T-cell (primary cell): ENCODE measurements at regions not wholly inside any gene's neighbourhood (a gene's known extent, or its start where the extent isn't known, plus 50 kb on each side); places are given as distances from the start of the nearest gene placed in this dataset.
A peak's percentile ranks its signal among the peaks of the same experiment; 100 is the strongest.
"Not testable (repeated sequence)": the region's sequence is repeated elsewhere in the genome, so short reads cannot be mapped to it uniquely, and the experiment has no call there.

Source experiments
- ATAC-seq, 4 experiments: fragments of 200-7000 bp in 3 of 4; fragments of 150-1000 bp in 1 of 4; cut with Tn5 transposase; replicated peaks in 1 of 4; 1 replicate in 3 of 4; 2 replicates in 1 of 4; pipeline ENCODE4 v1.10.0; 2021; ENCODE audit warnings: moderate library complexity in 3 of 4, mild to moderate bottlenecking in 2 of 4, moderate number of reproducible peaks in 1 of 4
- CTCF ChIA-PET, 2 donors: fragments of 300-600 bp; sonication (Branson Sonifier 250); formaldehyde crosslinking; loops; one replicate each; lab custom pipeline; 2022; ENCODE audit warnings: antibody characterized with exemption in 2 of 2; lab: Charles Lee
- POLR2A ChIA-PET, 2 donors: fragments of 300-600 bp; sonication (Branson Sonifier 250); formaldehyde crosslinking; loops; one replicate each; lab custom pipeline; 2022; ENCODE audit warnings: antibody characterized with exemption in 2 of 2; lab: Charles Lee
- DNase-seq, 35 experiments: peaks; one replicate each; pipeline versions ENCODE4 v3.0.0 to v3.0.0-alpha.2; 2013 to 2023
- H3K27ac ChIP-seq: one replicate; pipeline ENCODE4 v1.5.1; 2013; ENCODE audit warnings: low read length
- H3K27me3 ChIP-seq, 2 experiments: replicated peaks in 1 of 2; 1 replicate in 1 of 2; 2 replicates in 1 of 2; pipeline versions ENCODE4 v1.6.1 to v1.7.0; 2013; ENCODE audit warnings: low read length in 1 of 2, mixed read lengths in 1 of 2; ENCODE audit not compliant: control insufficient read depth in 2 of 2, insufficient read depth in 2 of 2; ENCODE audit errors: extremely low read depth in 1 of 2
- H3K36me3 ChIP-seq, 2 donors: 1 replicate in 1 of 2; 2 replicates in 1 of 2; pipeline versions ENCODE4 v1.6.1 to v1.7.0; 2013; ENCODE audit warnings: low read length in 1 of 2; ENCODE audit not compliant: control insufficient read depth in 2 of 2, insufficient read depth in 1 of 2; ENCODE audit errors: extremely low read depth in 1 of 2
- H3K4me1 ChIP-seq, 2 experiments: 1 replicate in 1 of 2; 2 replicates in 1 of 2; pipeline versions ENCODE4 v1.6.1 to v1.7.0; 2013; ENCODE audit warnings: low read length in 2 of 2, mixed read lengths in 1 of 2; ENCODE audit not compliant: insufficient read depth in 2 of 2, control insufficient read depth in 1 of 2; ENCODE audit errors: extremely low read depth in 1 of 2
- H3K4me3 ChIP-seq, 2 donors: 1 replicate in 1 of 2; 2 replicates in 1 of 2; pipeline versions ENCODE4 v1.5.1 to v1.7.0; 2013; ENCODE audit warnings: mild to moderate bottlenecking in 2 of 2, low read length in 1 of 2, moderate library complexity in 1 of 2; ENCODE audit not compliant: control insufficient read depth in 1 of 2; ENCODE audit errors: extremely low read depth in 1 of 2
- H3K9me3 ChIP-seq: 2 replicates; pipeline ENCODE4 v1.7.0; 2013
- H3K27ac Mint-ChIP-seq, 2 donors: one replicate each; pipeline ENCODE4 v1.8.0; 2020 to 2021; ENCODE audit warnings: mild to moderate bottlenecking in 2 of 2, mixed read lengths in 2 of 2
- H3K27me3 Mint-ChIP-seq, 2 donors: one replicate each; pipeline ENCODE4 v1.8.0; 2021 to 2022; ENCODE audit warnings: mixed read lengths in 2 of 2
- H3K36me3 Mint-ChIP-seq: one replicate; pipeline ENCODE4 v1.8.0; 2021; ENCODE audit warnings: mixed read lengths
- H3K4me1 Mint-ChIP-seq, 3 donors: one replicate each; pipeline ENCODE4 v1.8.0; 2020 to 2022; ENCODE audit warnings: mixed read lengths in 3 of 3, mild to moderate bottlenecking in 1 of 3
- H3K4me3 Mint-ChIP-seq, 3 donors: one replicate each; pipeline ENCODE4 v1.8.0; 2020 to 2022; ENCODE audit warnings: mild to moderate bottlenecking in 3 of 3, mixed read lengths in 3 of 3, moderate library complexity in 3 of 3
- H3K9me3 Mint-ChIP-seq, 3 donors: one replicate each; pipeline ENCODE4 v1.8.0; 2020 to 2022; ENCODE audit warnings: mixed read lengths in 3 of 3
- WGBS: methylation state at CpG from one replicate; pipeline ENCODE4 v1.1.5; 2013; ENCODE audit warnings: missing lambda C conversion rate; ENCODE audit not compliant: insufficient coverage; 5-methylcytosine and 5-hydroxymethylcytosine counted together

DNA sequence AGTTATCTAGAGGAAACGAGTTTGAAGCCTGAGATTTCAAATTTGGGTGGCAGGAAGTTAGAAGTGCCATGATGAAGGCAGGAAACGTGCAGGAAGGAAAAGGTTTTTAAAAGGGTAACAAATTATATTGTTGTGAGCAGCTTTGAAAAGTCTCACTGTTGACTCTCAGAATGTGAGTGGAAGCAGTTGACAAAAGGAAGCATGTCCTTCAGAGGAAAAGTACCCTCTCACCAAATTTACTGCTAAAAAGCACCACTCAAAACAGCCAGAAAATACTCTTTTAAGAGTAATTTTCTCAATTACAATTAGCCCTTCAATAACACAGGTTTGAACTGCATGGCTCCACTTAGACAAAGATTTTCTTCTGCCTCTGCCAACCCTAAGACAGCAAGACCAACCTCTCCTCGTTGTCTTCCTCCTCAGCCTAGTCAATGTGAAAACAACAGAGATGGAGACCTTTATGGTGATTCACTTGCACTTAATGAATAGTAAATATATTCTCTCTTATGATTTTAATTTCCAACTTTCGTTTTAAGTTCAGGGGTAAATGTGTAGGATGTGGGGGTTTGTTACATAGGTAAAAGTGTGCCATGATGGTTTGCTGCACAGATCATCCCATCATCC lies 117.1 kb upstream of the LIPC start:
- CTCF ChIA-PET = interaction anchor here in 1 of 2 donors (0.5 to 1.0 kb wide), 2 partner anchors 456 to 1205 kb away, joined by 3 read pairs; partner anchors contain the start of gene MINDY2
- POLR2A ChIA-PET = no interaction called here
- Mint-ChIP-seq H3K27ac (peak overlapping the region; percentile 95 to 98), H3K4me3 (peak overlapping the region in 2 of 3 donors; percentile 17 to 27), H3K4me1 (peaks cover 34 to 43% (median 37%) of the 10 kb centered on the region in 3 donors), H3K36me3 (no peaks in the 10 kb centered on the region), H3K27me3 (no peaks in the 10 kb centered on the region), H3K9me3 (no peaks in the 10 kb centered on the region)
- no peaks in the 10 kb centered on the region for H3K9me3 ChIP-seq
- peaks cover 21 to 25% of the 10 kb centered on the region in 2 experiments for H3K4me1 ChIP-seq
- H3K4me3 ChIP-seq = no peak overlapping the region
- peak in 3 of 35 experiments; percentile 9 to 40 (median 19) for DNase-seq
- H3K27me3 ChIP-seq = no peaks in the 10 kb centered on the region
- H3K27ac ChIP-seq = peak overlapping the region; percentile 82
- H3K36me3 ChIP-seq = no peaks in the 10 kb centered on the region
- 8% methylated on average over 2 of the region's 4 CpGs for WGBS
- peak; percentile 70 to 90 (median 84) for ATAC-seq

DNA sequence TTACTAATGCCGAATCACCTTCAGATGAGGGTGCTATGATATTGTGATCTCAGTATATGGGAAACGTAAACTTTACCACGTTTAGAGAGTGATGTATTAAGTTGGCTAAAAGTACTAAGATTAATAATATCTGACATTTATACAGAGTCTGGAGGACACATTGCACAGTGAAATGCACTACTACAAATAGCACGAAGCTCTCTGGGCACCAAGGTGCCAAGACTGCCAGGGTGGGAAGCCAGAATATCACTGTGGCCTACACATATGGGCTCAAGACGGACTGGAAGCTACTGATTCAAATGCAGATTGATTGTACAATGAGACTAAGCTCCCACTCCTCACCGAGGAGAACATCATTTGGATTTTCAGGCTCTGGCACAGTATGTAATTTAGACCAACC lies 113.3 kb upstream of the LIPC start:
- Histone ChIP-seq H3K4me3 (no peak overlapping the region), H3K27me3 (no peaks in the 10 kb centered on the region), H3K36me3 (no peaks in the 10 kb centered on the region), H3K4me1 (peaks cover 16% of the 10 kb centered on the region in 2 experiments), H3K9me3 (no peaks in the 10 kb centered on the region), H3K27ac (no peak overlapping the region)
- H3K4me1 Mint-ChIP-seq = peaks cover 27 to 30% (median 28%) of the 10 kb centered on the region in 3 donors
- DNase-seq (no peak), ATAC-seq (no peak)
- no peak overlapping the region for H3K27ac Mint-ChIP-seq
- WGBS = 100% methylated on average over 2 of the region's 6 CpGs
- CTCF ChIA-PET = no interaction called here
- peaks cover 0 to 6% (median 6%) of the 10 kb centered on the region in 3 donors for H3K9me3 Mint-ChIP-seq
- H3K4me3 Mint-ChIP-seq = no peak overlapping the region
- no peaks in the 10 kb centered on the region for H3K27me3 Mint-ChIP-seq
- POLR2A ChIA-PET = no interaction called here
- no peaks in the 10 kb centered on the region for H3K36me3 Mint-ChIP-seq

DNA sequence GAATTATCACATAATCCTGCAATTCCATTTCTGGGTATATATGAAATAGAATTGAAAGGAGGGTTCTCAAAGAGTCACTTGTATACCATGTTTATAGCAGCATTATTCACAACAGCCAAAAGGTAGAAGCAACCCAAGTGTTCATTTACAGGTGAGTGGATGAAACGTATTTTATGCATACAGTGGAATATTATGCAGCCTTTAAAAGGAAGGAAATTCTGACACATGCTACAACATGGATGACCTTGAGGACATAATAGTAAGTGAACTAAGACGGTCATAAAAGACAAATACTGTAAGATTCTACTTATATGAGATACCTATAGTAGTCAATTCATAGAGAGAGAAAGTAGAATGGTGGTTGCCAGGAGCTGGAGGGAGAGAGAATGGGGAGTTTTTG lies 110.8 kb upstream of the LIPC start:
- CTCF ChIA-PET = no interaction called here
- ATAC-seq (no peak), DNase-seq (no peak)
- Histone ChIP-seq H3K27me3 (no peaks in the 10 kb centered on the region), H3K4me1 (peaks cover 0 to 3% of the 10 kb centered on the region in 2 experiments), H3K36me3 (no peaks in the 10 kb centered on the region), H3K9me3 (no peaks in the 10 kb centered on the region), H3K27ac (no peak overlapping the region), H3K4me3 (no peak overlapping the region)
- Mint-ChIP-seq H3K4me1 (peaks cover 3 to 7% (median 4%) of the 10 kb centered on the region in 3 donors), H3K9me3 (peaks cover 0 to 6% (median 6%) of the 10 kb centered on the region in 3 donors), H3K4me3 (no peak overlapping the region), H3K36me3 (no peaks in the 10 kb centered on the region), H3K27me3 (peaks cover 0 to 1% of the 10 kb centered on the region in 2 donors), H3K27ac (no peak overlapping the region)
- no CpG with 5 or more reads among the region's 2 CpGs for WGBS
- POLR2A ChIA-PET = no interaction called here

DNA sequence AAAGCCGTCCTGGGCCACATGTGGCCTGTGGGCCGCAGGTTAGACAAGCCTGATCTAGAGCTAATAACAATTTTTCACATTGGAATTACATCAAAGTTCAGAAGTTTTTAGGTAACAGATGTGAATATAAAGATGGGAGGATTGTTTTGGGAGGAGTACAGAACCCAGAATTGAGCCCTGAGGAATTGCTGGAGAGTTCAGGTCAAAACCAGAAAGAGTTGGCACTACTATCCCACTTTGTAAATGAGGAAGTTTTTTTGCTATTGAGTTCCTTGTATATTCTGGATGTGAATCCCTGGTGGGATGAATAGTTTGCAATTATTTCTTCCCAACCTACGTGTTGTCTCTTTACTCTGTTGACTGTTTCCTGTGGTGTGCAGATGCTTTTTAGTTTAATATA lies 109.5 kb upstream of the LIPC start:
- POLR2A ChIA-PET = interaction anchor here (0.6 kb wide), 2 partner anchors 14 kb away, joined by 3 to 6 read pairs; no protein-coding TSS in a partner anchor
- Mint-ChIP-seq H3K4me3 (no peak overlapping the region), H3K4me1 (no peaks in the 10 kb centered on the region), H3K27me3 (peaks cover 0 to 1% of the 10 kb centered on the region in 2 donors), H3K27ac (no peak overlapping the region), H3K9me3 (peaks cover 0 to 6% (median 6%) of the 10 kb centered on the region in 3 donors), H3K36me3 (no peaks in the 10 kb centered on the region)
- ATAC-seq (no peak), DNase-seq (no peak)
- CTCF ChIA-PET = no interaction called here
- no CpG with 5 or more reads among the region's 3 CpGs for WGBS
- H3K4me3 ChIP-seq = no peak overlapping the region
- H3K36me3 ChIP-seq = no peaks in the 10 kb centered on the region
- no peaks in the 10 kb centered on the region for H3K4me1 ChIP-seq
- no peak overlapping the region for H3K27ac ChIP-seq
- no peaks in the 10 kb centered on the region for H3K27me3 ChIP-seq
- no peaks in the 10 kb centered on the region for H3K9me3 ChIP-seq

DNA sequence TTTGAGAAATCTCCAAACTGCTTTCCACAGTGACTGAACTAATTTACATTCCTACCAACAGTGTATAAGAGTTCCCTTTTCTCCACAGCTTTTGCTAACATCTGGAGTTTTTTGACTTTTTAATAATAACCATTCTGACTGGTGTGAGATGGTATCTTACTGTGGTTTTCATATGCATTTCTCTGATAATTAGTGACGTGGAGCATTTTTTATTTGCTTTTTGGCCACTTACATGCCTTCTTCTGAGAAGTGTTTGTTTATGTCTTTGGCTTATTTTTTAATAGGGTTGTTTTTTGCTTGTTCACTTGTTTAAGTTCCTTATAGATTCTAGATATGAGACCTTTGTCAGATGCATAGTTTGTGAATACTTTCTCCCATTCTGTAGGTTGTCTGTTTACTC lies 108.5 kb upstream of the LIPC start:
- H3K9me3 Mint-ChIP-seq, H3K9me3 ChIP-seq, H3K4me3 ChIP-seq, DNase-seq, H3K27me3 Mint-ChIP-seq, H3K4me1 Mint-ChIP-seq, H3K4me1 ChIP-seq, H3K36me3 Mint-ChIP-seq, H3K27ac Mint-ChIP-seq, H3K4me3 Mint-ChIP-seq, CTCF ChIA-PET, ATAC-seq, H3K27ac ChIP-seq, H3K36me3 ChIP-seq, H3K27me3 ChIP-seq: not testable (repeated sequence)
- no CpG with 5 or more reads among the region's 1 CpG for WGBS
- POLR2A ChIA-PET = interaction anchor here in 1 of 2 donors (0.6 kb wide), 2 partner anchors 18 to 22 kb away, joined by 3 to 4 read pairs; no protein-coding TSS in a partner anchor

DNA sequence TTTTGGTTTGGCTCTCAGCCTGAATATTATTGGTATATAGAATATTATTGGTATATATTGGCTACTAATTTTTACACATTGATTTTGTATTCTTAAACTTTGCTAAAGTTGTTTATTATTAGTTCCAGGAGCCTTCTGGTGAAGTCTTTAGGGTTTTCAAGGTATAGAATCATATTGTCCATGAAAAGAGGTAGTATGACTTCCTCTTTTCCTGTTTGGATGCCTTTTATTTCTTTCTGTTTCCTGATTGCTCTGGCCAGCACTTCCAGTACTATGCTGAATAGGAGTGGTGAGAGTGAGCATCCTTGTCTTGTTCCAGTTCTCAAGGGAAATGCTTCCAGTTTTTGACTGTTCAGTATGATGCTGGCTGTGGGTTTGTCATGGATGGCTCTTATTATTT lies 107.3 kb upstream of the LIPC start:
- Histone ChIP-seq H3K27ac (no peak overlapping the region), H3K27me3 (no peaks in the 10 kb centered on the region), H3K9me3 (no peaks in the 10 kb centered on the region), H3K4me3 (no peak overlapping the region), H3K4me1 (peaks cover 0 to 3% of the 10 kb centered on the region in 2 experiments), H3K36me3 (no peaks in the 10 kb centered on the region)
- ChIA-PET CTCF (no interaction called here), POLR2A (interaction anchor here in 1 of 2 donors (0.5 kb wide), 1 partner anchor 12 kb away, joined by 5 read pairs; no protein-coding TSS in a partner anchor)
- H3K9me3 Mint-ChIP-seq = peaks cover 0 to 6% (median 6%) of the 10 kb centered on the region in 3 donors
- H3K4me3 Mint-ChIP-seq = no peak overlapping the region
- H3K27ac Mint-ChIP-seq = no peak overlapping the region
- ATAC-seq (no peak), DNase-seq (no peak)
- peaks cover 0 to 6% (median 0%) of the 10 kb centered on the region in 3 donors for H3K4me1 Mint-ChIP-seq
- peaks cover 0 to 1% of the 10 kb centered on the region in 2 donors for H3K27me3 Mint-ChIP-seq
- no peaks in the 10 kb centered on the region for H3K36me3 Mint-ChIP-seq
